GM10266 (cell line): ENCODE measurements at regions not wholly inside any gene's neighbourhood (a gene's known extent, or its start where the extent isn't known, plus 50 kb on each side); places are given as distances from the start of the nearest gene placed in this dataset.
"Not testable (repeated sequence)": the region's sequence is repeated elsewhere in the genome, so short reads cannot be mapped to it uniquely, and the experiment has no call there.

Experiments used
- DNase-seq: peaks from one replicate; pipeline ENCODE4 v3.0.0; 2012; ENCODE audit errors: extremely low spot score
- TF ChIP-seq, protein P1 (sequence below): IDR thresholded peaks from 2 replicates; pipeline ENCODE4 v1.5.1; 2012; ENCODE audit warnings: mild to moderate bottlenecking, low read depth; ENCODE audit not compliant: control insufficient read depth, insufficient read depth; ENCODE audit errors: missing control alignments

DNA sequence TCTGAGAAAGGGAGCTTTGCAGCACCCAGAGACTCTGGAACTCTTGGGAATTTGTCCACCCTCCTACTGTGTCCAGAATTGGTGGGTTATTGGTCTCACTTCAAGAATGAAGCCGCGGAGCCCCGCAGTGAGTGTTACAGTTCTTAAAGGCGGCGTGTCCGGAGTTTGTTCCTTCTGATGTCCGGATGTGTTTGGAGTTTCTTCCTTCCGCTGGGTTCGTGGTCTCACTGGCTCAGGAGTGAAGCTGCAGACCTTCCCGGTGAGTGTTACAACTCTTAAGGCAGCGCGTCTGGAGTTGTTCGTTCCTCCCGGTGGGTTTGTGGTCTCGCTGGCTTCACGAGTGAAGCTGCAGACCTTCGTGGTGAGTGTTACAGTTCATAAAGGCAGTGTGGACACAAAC lies 824.7 kb downstream of the LRRTM4 start:
- not testable (repeated sequence) for DNase-seq

DNA sequence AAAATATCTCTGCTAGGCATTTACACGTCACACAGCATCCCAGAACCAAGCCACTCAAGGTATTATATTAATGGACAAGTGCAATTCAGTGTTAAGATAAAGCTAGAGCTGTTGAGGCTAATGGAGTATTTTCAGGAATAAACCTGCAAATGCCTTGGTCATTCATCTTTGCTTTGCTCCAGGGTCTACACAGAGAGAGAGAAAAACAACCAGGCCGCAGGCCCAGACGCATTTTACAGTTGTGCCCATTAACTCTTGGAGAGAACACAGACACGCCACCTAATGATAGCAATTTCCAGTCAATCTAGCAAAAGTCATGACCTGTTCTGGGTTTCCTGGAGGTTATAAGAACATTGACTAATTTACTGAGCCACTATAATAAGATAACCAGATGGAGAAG lies 829.3 kb downstream of the LRRTM4 start:
- DNase-seq: no peak
- TF ChIP-seq, protein P1, sequence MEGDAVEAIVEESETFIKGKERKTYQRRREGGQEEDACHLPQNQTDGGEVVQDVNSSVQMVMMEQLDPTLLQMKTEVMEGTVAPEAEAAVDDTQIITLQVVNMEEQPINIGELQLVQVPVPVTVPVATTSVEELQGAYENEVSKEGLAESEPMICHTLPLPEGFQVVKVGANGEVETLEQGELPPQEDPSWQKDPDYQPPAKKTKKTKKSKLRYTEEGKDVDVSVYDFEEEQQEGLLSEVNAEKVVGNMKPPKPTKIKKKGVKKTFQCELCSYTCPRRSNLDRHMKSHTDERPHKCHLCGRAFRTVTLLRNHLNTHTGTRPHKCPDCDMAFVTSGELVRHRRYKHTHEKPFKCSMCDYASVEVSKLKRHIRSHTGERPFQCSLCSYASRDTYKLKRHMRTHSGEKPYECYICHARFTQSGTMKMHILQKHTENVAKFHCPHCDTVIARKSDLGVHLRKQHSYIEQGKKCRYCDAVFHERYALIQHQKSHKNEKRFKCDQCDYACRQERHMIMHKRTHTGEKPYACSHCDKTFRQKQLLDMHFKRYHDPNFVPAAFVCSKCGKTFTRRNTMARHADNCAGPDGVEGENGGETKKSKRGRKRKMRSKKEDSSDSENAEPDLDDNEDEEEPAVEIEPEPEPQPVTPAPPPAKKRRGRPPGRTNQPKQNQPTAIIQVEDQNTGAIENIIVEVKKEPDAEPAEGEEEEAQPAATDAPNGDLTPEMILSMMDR: no peak

DNA sequence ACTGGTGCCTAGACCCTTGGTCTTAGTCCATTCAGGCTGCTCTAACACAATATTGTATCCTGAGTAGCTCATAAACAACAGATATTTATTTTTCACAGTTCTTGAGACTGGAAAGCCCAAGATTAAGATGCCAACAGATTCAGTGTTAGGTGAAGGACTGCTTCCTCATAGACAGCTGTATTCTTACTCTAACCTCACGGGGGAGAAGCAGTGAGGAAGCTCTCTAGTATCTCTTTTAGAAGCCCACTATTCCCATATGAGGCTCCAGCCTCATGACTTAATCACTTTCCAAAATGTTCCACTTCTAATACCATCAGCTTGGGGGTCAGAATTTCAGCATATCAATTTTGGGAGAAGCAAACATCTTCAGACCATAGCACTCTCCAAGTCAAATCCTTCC lies 833.4 kb downstream of the LRRTM4 start:
- DNase-seq: no peak

DNA sequence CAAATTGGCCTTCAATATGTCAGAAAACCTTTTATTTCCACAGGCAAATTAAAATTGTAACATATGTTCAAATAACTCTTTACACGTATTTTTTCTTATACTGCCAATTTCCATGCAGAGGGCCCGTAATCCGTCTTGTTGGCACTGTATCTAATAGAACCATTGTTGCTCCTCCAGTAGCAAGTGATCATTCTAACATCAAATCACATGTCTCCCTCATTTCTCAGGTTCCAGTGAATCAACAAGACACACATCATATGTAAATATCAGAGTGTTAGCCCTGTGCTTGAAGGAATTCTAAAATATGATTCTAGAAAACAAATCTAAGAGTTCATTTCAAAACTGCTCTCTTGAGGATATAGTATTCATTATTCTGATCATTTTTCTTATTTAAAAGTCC lies 834.3 kb downstream of the LRRTM4 start:
- no peak for DNase-seq
- TF ChIP-seq, protein P1: no peak

More for the DNA sequence above, 833.4 kb downstream of the LRRTM4 start:
- TF ChIP-seq, protein P1: no peak

DNA sequence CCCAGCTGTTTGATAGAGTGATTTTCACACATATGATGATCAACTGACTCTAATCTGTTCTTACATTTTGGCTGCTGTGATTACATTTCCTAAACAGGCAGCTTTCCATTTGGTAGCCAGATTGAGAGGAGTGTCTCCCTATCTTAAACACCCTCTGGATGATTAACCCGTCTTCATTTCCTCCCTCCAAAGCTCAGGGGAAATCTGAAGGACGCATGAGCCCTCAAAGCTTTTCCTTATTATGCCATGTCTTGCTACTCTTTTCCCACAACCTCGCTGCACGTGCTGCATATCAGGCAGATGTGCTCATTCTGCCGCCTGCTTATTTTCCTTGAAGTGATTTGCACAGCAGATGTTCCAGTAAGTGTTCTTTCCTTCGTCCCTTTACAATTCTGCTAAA lies 837.4 kb downstream of the LRRTM4 start:
- DNase-seq: no peak
- TF ChIP-seq, protein P1: no peak

DNA sequence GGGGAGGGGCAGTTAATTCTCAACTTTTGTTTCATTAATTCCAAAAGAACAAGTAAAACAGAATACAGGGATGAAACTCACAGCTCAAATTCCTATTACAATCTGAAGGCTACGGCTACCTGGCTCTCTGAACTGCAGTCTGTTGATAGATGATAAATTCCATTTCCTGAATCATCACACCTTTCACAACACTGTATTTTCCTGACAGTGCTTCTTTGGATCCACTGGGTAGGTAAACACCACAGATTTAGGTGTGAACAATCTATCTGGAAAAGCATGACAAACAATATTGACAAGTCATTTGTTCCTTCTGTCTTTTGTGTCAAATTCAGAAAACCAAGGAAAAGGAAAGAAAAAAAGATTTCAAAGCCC lies 843.2 kb downstream of the LRRTM4 start:
- TF ChIP-seq, protein P1: no peak
- no peak for DNase-seq

DNA sequence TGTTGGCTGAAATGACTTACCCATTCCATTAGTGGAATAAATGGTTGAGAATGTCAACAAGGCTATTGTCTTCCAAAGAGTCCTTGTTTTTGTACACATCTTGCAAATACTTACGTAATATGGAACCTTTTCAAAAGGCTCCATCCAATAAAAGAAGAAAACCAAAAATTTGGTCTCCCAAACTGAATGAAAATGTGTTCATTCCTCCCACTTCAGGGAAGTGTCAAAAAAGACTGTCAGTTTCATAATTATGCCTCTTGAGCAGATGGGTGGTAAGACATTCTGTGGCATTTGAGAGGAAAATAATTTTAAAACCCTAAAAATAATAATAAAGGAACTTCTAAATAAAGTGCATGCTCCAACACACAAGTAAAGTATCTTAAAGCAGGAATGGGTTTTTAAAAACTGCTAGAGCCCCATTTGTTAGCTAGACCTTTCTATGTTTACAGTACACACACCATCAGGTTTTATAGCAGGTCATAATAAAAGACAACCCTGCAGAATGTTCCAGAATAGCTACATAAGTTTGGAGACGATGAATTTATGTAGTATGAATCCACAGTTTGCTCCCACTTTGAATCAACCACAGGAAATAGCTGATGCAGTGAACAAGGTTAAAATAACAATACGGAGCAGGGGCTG lies 843.7 kb downstream of the LRRTM4 start:
- TF ChIP-seq, protein P1: no peak

DNA sequence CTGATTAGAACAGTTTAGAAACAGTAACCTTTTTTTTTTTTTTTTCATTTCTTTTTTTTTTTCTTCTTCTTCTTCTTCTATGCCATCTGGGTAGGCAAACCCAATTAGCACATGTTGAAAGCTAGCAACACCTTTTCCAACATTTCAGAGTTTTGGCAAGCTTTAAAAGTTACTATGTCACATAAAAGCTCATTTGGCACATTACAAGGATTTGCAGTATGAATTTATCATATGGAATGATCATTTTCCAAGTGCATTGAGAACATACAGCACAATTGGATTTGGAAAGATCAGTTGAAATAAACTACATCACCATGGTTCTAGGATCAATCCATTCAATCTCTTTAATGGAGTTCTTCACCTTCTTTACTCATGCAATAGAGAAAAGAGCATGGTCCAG lies 847.0 kb downstream of the LRRTM4 start:
- DNase-seq: no peak
- TF ChIP-seq, protein P1: no peak

More for the DNA sequence above, 843.7 kb downstream of the LRRTM4 start:
- DNase-seq: no peak
